Spinal cord (tissue), 9 donors: ENCODE measurements at regions not wholly inside any gene's neighbourhood (a gene's known extent, or its start where the extent isn't known, plus 50 kb on each side); places are given as distances from the start of the nearest gene placed in this dataset.

ENCODE experiments used
- DNase-seq, 6 donors: peaks; one replicate each; pipeline versions ENCODE4 v3.0.0 to v3.0.0-alpha.2; 2013 to 2015; ENCODE audit warnings: low spot score in 6 of 6, low read depth in 4 of 6
- H3K27ac ChIP-seq: one replicate; pipeline ENCODE4 v1.5.1; 2013; ENCODE audit warnings: low read depth, low read length, control low read depth
- H3K27me3 ChIP-seq: one replicate; pipeline ENCODE4 v1.6.1; 2013; ENCODE audit warnings: low read length; ENCODE audit not compliant: control insufficient read depth, insufficient read depth
- H3K36me3 ChIP-seq: one replicate; pipeline ENCODE4 v1.6.1; 2013; ENCODE audit warnings: low read length; ENCODE audit not compliant: control insufficient read depth, insufficient read depth
- H3K4me1 ChIP-seq: one replicate; pipeline ENCODE4 v1.6.1; 2013; ENCODE audit warnings: low read length; ENCODE audit not compliant: control insufficient read depth, insufficient read depth
- H3K4me3 ChIP-seq: one replicate; pipeline ENCODE4 v1.5.1; 2013; ENCODE audit warnings: low read depth, low read length, control low read depth
- H3K9me3 ChIP-seq: one replicate; pipeline ENCODE4 v1.6.1; 2013; ENCODE audit warnings: low read length; ENCODE audit not compliant: control insufficient read depth, insufficient read depth
- WGBS: methylation state at CpG from one replicate; pipeline ENCODE4 v1.1.5; 2013; ENCODE audit warnings: missing lambda C conversion rate; ENCODE audit not compliant: insufficient coverage; 5-methylcytosine and 5-hydroxymethylcytosine counted together
- donor health status: healthy.

- Histone ChIP-seq H3K4me3 (no peak overlapping the region), H3K27me3 (no peaks in the 10 kb centered on the region), H3K9me3 (no peaks in the 10 kb centered on the region), H3K4me1 (no peaks in the 10 kb centered on the region), H3K27ac (peak overlapping the region; percentile 53), H3K36me3 (no peaks in the 10 kb centered on the region)
- no peak for DNase-seq
- 94% methylated on average over 5 of the region's 5 CpGs for WGBS
Measured at GRCh38 chr3:31290046-31290445, 242.7 kb upstream of the STT3B start.

- no peaks in the 10 kb centered on the region for H3K9me3 ChIP-seq
- no peaks in the 10 kb centered on the region for H3K4me1 ChIP-seq
- no peak for DNase-seq
- H3K36me3 ChIP-seq = no peaks in the 10 kb centered on the region
- no peak overlapping the region for H3K27ac ChIP-seq
- H3K4me3 ChIP-seq = no peak overlapping the region
- H3K27me3 ChIP-seq = no peaks in the 10 kb centered on the region
- no CpG with 5 or more reads among the region's 3 CpGs for WGBS
Measured at GRCh38 chr3:31291818-31292217, 240.9 kb upstream of the STT3B start.

- Histone ChIP-seq H3K4me1 (no peaks in the 10 kb centered on the region), H3K4me3 (no peak overlapping the region), H3K27ac (no peak overlapping the region), H3K27me3 (no peaks in the 10 kb centered on the region), H3K9me3 (no peaks in the 10 kb centered on the region), H3K36me3 (no peaks in the 10 kb centered on the region)
- no CpG with 5 or more reads among the region's 5 CpGs for WGBS
- no peak for DNase-seq
Measured at GRCh38 chr3:31294430-31295149, 238.1 kb upstream of the STT3B start.

- H3K4me1 ChIP-seq = no peaks in the 10 kb centered on the region
- no peak overlapping the region for H3K4me3 ChIP-seq
- no peak for DNase-seq
- H3K27ac ChIP-seq = no peak overlapping the region
- H3K9me3 ChIP-seq = no peaks in the 10 kb centered on the region
- WGBS = 60% methylated on average over 3 of the region's 7 CpGs
- no peaks in the 10 kb centered on the region for H3K36me3 ChIP-seq
- no peaks in the 10 kb centered on the region for H3K27me3 ChIP-seq
Measured at GRCh38 chr3:31295150-31295765, 237.5 kb upstream of the STT3B start.

GRCh38 chr3:31297726-31298298 is 234.9 kb upstream of the STT3B start:
- 100% methylated on average over 1 of the region's 3 CpGs for WGBS
- H3K27me3 ChIP-seq = no peaks in the 10 kb centered on the region
- H3K4me1 ChIP-seq = no peaks in the 10 kb centered on the region
- DNase-seq = no peak
- no peak overlapping the region for H3K27ac ChIP-seq
- no peaks in the 10 kb centered on the region for H3K36me3 ChIP-seq
- no peaks in the 10 kb centered on the region for H3K9me3 ChIP-seq
- H3K4me3 ChIP-seq = no peak overlapping the region

- 82% methylated on average over 2 of the region's 2 CpGs for WGBS
- no peak overlapping the region for H3K27ac ChIP-seq
- no peaks in the 10 kb centered on the region for H3K4me1 ChIP-seq
- DNase-seq = no peak
- H3K4me3 ChIP-seq = no peak overlapping the region
- H3K36me3 ChIP-seq = no peaks in the 10 kb centered on the region
- no peaks in the 10 kb centered on the region for H3K9me3 ChIP-seq
- no peaks in the 10 kb centered on the region for H3K27me3 ChIP-seq
Measured at GRCh38 chr3:31300456-31301443, 232.0 kb upstream of the STT3B start.

- no peaks in the 10 kb centered on the region for H3K27me3 ChIP-seq
- WGBS = no CpG with 5 or more reads among the region's 1 CpG
- H3K9me3 ChIP-seq = no peaks in the 10 kb centered on the region
- no peaks in the 10 kb centered on the region for H3K36me3 ChIP-seq
- peak in 1 of 6 donors; percentile 15 for DNase-seq
- no peak overlapping the region for H3K4me3 ChIP-seq
- H3K4me1 ChIP-seq = no peaks in the 10 kb centered on the region
- no peak overlapping the region for H3K27ac ChIP-seq
Measured at GRCh38 chr3:31302343-31302742, 230.4 kb upstream of the STT3B start.

- no peaks in the 10 kb centered on the region for H3K27me3 ChIP-seq
- 0% methylated on average over 1 of the region's 2 CpGs for WGBS
- DNase-seq = peak in 3 of 6 donors; percentile 25 to 84 (median 67)
- no peak overlapping the region for H3K4me3 ChIP-seq
- H3K27ac ChIP-seq = no peak overlapping the region
- H3K36me3 ChIP-seq = no peaks in the 10 kb centered on the region
- H3K4me1 ChIP-seq = no peaks in the 10 kb centered on the region
- no peaks in the 10 kb centered on the region for H3K9me3 ChIP-seq
Measured at GRCh38 chr3:31305340-31305739, 227.4 kb upstream of the STT3B start.

- no peaks in the 10 kb centered on the region for H3K9me3 ChIP-seq
- no CpG with 5 or more reads among the region's 1 CpG for WGBS
- DNase-seq = no peak
Measured at GRCh38 chr3:31307131-31307785, 225.5 kb upstream of the STT3B start.

More at GRCh38 chr3:31307131-31307785, 225.5 kb upstream of the STT3B start:
- Histone ChIP-seq H3K36me3 (no peaks in the 10 kb centered on the region), H3K4me1 (no peaks in the 10 kb centered on the region), H3K27ac (no peak overlapping the region), H3K27me3 (no peaks in the 10 kb centered on the region), H3K4me3 (no peak overlapping the region)
